ENCODE measurements at regions not wholly inside any gene's neighbourhood (a gene's known extent, or its start where the extent isn't known, plus 50 kb on each side); places are given as distances from the start of the nearest gene placed in this dataset.

DNA sequence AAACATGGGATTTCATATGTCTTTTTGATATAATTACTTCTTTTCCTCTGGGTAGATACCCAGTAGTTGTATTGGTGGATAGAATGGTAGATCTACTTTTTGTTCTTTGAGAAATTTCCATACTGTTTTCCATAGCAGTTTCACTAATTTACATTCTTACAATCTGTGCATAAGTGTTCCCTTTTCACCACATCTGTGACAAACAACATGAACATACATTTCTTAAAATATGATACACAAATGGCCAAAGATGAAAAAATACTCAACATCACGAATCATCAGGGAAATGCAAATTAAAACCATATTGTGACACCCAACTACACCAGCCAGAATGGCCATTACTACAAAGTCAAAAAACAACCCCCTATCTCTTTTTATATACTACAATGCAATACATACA lies 1778.5 kb upstream of the ACO1 start:
- TF ChIP-seq, protein P1, sequence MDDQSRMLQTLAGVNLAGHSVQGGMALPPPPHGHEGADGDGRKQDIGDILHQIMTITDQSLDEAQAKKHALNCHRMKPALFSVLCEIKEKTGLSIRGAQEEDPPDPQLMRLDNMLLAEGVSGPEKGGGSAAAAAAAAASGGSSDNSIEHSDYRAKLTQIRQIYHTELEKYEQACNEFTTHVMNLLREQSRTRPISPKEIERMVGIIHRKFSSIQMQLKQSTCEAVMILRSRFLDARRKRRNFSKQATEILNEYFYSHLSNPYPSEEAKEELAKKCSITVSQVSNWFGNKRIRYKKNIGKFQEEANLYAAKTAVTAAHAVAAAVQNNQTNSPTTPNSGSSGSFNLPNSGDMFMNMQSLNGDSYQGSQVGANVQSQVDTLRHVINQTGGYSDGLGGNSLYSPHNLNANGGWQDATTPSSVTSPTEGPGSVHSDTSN (CRISPR knock-in tag; IDR thresholded peaks at IDR 0.05): no peak
- TF ChIP-seq CTCF (tag by site-specific recombination; IDR thresholded peaks at IDR 0.05): no peak
- TF ChIP-seq ZNF530 (tag by site-specific recombination; IDR thresholded peaks at IDR 0.05; ENCODE audit: low read depth): no peak

Data from HEK293 (cell line).